ENCODE measurements at regions not wholly inside any gene's neighbourhood (a gene's known extent, or its start where the extent isn't known, plus 50 kb on each side); places are given as distances from the start of the nearest gene placed in this dataset.

DNA sequence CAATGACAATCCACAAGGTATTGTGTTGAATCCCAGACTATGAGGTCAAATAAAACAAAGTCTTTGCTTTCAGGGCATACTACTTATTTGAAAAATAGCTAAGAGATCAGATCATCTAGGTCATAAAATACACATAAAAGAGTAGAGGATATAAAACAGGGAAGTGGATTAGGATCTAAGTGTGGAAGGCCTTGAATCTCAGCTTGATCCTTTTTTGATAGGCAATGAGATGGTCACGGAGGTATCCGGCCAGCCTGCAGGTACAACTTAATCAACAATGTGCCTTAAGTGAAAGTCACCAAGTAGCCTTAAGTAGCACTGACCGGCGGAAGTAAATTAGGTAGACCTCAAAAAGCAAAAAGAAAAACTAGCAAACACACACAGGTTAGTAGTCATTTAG lies 901.7 kb downstream of the KCNJ2 start:
- H3K27ac ChIP-seq (replicated peaks), result no peak overlapping the region

DNA sequence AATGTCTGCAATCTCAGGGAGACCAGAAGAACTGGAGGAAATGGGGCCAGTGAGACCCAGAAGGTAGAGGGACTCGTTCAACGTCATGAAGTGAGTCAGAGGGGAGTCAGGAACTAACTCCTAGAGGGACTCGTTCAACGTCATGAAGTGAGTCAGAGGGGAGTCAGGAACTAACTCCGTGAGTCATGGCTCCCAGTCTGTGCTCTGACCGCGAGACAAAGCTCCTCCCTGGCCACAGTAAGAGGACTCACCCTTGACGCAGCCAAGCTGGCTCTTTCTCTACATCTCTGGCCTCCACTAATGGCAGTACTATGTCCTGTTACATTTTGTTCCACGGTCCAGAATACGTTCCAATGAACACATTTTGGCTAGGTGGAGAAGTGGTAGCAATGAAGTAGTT lies 902.5 kb downstream of the KCNJ2 start:
- Histone ChIP-seq H3K4me3 (replicated peaks; ENCODE audit: insufficient read depth, low read length) (no peak overlapping the region), H3K27ac (replicated peaks) (no peak overlapping the region), H3K27me3 (ENCODE audit: insufficient read depth, poor library complexity, severe bottlenecking) (no peaks in the 10 kb centered on the region)
- DNase-seq (ENCODE audit: low read depth in 1 of 2, low spot score in 1 of 2), result no peak
- TF ChIP-seq, protein P1, sequence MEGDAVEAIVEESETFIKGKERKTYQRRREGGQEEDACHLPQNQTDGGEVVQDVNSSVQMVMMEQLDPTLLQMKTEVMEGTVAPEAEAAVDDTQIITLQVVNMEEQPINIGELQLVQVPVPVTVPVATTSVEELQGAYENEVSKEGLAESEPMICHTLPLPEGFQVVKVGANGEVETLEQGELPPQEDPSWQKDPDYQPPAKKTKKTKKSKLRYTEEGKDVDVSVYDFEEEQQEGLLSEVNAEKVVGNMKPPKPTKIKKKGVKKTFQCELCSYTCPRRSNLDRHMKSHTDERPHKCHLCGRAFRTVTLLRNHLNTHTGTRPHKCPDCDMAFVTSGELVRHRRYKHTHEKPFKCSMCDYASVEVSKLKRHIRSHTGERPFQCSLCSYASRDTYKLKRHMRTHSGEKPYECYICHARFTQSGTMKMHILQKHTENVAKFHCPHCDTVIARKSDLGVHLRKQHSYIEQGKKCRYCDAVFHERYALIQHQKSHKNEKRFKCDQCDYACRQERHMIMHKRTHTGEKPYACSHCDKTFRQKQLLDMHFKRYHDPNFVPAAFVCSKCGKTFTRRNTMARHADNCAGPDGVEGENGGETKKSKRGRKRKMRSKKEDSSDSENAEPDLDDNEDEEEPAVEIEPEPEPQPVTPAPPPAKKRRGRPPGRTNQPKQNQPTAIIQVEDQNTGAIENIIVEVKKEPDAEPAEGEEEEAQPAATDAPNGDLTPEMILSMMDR (IDR thresholded peaks at IDR 0.05; ENCODE audit: insufficient read depth, low read length), result no peak
- TF ChIP-seq SPI1 (IDR thresholded peaks at IDR 0.05; ENCODE audit: borderline replicate concordance, low read depth) (no peak), GABPA (IDR thresholded peaks at IDR 0.05; ENCODE audit: low read depth) (no peak), POLR2AphosphoS5 (IDR thresholded peaks at IDR 0.05; ENCODE audit: low read depth) (no peak)
- TF ChIP-seq, protein P2, sequence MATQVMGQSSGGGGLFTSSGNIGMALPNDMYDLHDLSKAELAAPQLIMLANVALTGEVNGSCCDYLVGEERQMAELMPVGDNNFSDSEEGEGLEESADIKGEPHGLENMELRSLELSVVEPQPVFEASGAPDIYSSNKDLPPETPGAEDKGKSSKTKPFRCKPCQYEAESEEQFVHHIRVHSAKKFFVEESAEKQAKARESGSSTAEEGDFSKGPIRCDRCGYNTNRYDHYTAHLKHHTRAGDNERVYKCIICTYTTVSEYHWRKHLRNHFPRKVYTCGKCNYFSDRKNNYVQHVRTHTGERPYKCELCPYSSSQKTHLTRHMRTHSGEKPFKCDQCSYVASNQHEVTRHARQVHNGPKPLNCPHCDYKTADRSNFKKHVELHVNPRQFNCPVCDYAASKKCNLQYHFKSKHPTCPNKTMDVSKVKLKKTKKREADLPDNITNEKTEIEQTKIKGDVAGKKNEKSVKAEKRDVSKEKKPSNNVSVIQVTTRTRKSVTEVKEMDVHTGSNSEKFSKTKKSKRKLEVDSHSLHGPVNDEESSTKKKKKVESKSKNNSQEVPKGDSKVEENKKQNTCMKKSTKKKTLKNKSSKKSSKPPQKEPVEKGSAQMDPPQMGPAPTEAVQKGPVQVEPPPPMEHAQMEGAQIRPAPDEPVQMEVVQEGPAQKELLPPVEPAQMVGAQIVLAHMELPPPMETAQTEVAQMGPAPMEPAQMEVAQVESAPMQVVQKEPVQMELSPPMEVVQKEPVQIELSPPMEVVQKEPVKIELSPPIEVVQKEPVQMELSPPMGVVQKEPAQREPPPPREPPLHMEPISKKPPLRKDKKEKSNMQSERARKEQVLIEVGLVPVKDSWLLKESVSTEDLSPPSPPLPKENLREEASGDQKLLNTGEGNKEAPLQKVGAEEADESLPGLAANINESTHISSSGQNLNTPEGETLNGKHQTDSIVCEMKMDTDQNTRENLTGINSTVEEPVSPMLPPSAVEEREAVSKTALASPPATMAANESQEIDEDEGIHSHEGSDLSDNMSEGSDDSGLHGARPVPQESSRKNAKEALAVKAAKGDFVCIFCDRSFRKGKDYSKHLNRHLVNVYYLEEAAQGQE (IDR thresholded peaks at IDR 0.05; ENCODE audit: insufficient replicate concordance, low read depth), result no peak

More for the DNA sequence above, 901.7 kb downstream of the KCNJ2 start:
- Histone ChIP-seq H3K4me3 (replicated peaks; ENCODE audit: insufficient read depth, low read length) (no peak overlapping the region), H3K27me3 (ENCODE audit: insufficient read depth, poor library complexity, severe bottlenecking) (no peaks in the 10 kb centered on the region)
- DNase-seq (ENCODE audit: low read depth in 1 of 2, low spot score in 1 of 2), result no peak
- TF ChIP-seq POLR2AphosphoS5 (IDR thresholded peaks at IDR 0.05; ENCODE audit: low read depth) (no peak), SPI1 (IDR thresholded peaks at IDR 0.05; ENCODE audit: borderline replicate concordance, low read depth) (no peak), GABPA (IDR thresholded peaks at IDR 0.05; ENCODE audit: low read depth) (no peak)
- TF ChIP-seq, protein P1 (IDR thresholded peaks at IDR 0.05; ENCODE audit: insufficient read depth, low read length), result no peak
- TF ChIP-seq, protein P2 (IDR thresholded peaks at IDR 0.05; ENCODE audit: insufficient replicate concordance, low read depth), result no peak

DNA sequence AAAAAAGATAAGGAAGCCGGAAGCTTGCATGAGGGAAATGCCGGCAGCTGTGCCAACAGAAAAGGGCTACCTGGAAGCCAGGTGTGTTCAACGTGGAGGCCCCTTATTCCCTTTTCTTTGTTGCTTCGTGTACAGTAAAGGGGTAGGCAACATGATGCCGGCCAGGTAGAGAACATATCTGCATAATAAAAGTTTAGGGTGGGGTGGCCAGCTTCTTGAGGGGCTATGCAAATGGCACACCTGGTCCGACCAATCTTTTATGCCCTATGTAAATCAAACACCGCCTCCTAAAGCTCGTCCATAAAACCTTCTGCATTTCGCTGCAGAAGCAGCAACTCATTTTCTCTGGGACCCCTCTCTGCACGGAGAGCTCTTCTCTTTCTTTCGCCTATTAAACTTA lies 911.6 kb downstream of the KCNJ2 start:
- Histone ChIP-seq H3K27ac (replicated peaks) (no peak overlapping the region), H3K4me3 (replicated peaks; ENCODE audit: insufficient read depth, low read length) (no peak overlapping the region), H3K27me3 (ENCODE audit: insufficient read depth, poor library complexity, severe bottlenecking) (no peaks in the 10 kb centered on the region)
- TF ChIP-seq, protein P2 (IDR thresholded peaks at IDR 0.05; ENCODE audit: insufficient replicate concordance, low read depth), result no peak
- TF ChIP-seq SPI1 (IDR thresholded peaks at IDR 0.05; ENCODE audit: borderline replicate concordance, low read depth) (no peak), POLR2AphosphoS5 (IDR thresholded peaks at IDR 0.05; ENCODE audit: low read depth) (no peak), GABPA (IDR thresholded peaks at IDR 0.05; ENCODE audit: low read depth) (no peak)
- TF ChIP-seq, protein P1 (IDR thresholded peaks at IDR 0.05; ENCODE audit: insufficient read depth, low read length), result no peak
- DNase-seq (ENCODE audit: low read depth in 1 of 2, low spot score in 1 of 2), result no peak

Data from HL-60 (cell line).